BLaER1 treated with 17β-estradiol and CSF1 and Interleukin-3, amounts not matched to agents 10 nM and 100 nM (cell line): ENCODE measurements at regions not wholly inside any gene's neighbourhood (a gene's known extent, or its start where the extent isn't known, plus 50 kb on each side); places are given as distances from the start of the nearest gene placed in this dataset.

ENCODE experiments used
- H3K27ac ChIP-seq, 11 experiments: shearing (Covaris generic); formaldehyde crosslinking; 2 replicates each; pipeline ENCODE4 v1.8.1; 2022
- H3K27me3 ChIP-seq, 11 experiments: shearing (Covaris generic); formaldehyde crosslinking; 2 replicates each; pipeline ENCODE4 v1.8.1; 2022
- H3K36me3 ChIP-seq, 11 experiments: shearing (Covaris generic); formaldehyde crosslinking; 2 replicates each; pipeline ENCODE4 v1.8.1; 2022
- H3K4me1 ChIP-seq, 10 experiments: shearing (Covaris generic); formaldehyde crosslinking; 2 replicates each; pipeline ENCODE4 v1.8.1; 2022
- H3K4me2 ChIP-seq, 11 experiments: shearing (Covaris generic); formaldehyde crosslinking; 2 replicates each; pipeline ENCODE4 v1.8.1; 2022
- H3K4me3 ChIP-seq, 10 experiments: shearing (Covaris generic); formaldehyde crosslinking; 2 replicates each; pipeline ENCODE4 v1.8.1; 2022
- H3K9ac ChIP-seq, 11 experiments: shearing (Covaris generic); formaldehyde crosslinking; 2 replicates each; pipeline ENCODE4 v1.8.1; 2022
- H3K9me3 ChIP-seq, 11 experiments: shearing (Covaris generic); formaldehyde crosslinking; replicated peaks in 1 of 11; 2 replicates each; pipeline ENCODE4 v1.8.1; 2022
- H4K20me1 ChIP-seq, 11 experiments: shearing (Covaris generic); formaldehyde crosslinking; 2 replicates each; pipeline ENCODE4 v1.8.1; 2022
- Cebpa-rat ChIP-seq, 11 experiments: shearing (Covaris generic); IDR thresholded peaks; 2 replicates each; pipeline ENCODE4 v1.8.1; 2022

DNA sequence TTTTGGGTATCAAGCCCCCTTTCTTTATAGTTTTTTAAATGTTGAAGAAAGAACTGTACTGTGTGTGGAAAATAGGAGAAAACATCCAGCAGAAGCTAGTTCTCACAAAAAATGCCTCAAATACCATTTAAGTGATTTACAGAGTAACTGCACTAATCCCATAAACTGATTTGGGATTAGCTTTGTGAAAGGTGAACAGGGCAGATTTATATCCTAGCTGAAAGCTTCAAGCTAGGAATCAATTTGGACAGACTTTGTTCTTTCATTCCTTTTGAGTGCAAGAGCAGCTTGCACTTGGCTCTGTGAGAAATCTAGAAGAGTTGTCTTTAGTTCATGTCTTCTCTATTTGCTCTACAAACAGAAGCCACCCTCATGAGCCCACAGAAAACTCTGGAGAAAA is 183.9 kb upstream of the VRK2 start:
- Histone ChIP-seq H4K20me1 (no peaks in the 10 kb centered on the region), H3K4me2 (no peak overlapping the region)
- TF ChIP-seq Cebpa-rat (IDR thresholded peaks at IDR 0.05): no peak

DNA sequence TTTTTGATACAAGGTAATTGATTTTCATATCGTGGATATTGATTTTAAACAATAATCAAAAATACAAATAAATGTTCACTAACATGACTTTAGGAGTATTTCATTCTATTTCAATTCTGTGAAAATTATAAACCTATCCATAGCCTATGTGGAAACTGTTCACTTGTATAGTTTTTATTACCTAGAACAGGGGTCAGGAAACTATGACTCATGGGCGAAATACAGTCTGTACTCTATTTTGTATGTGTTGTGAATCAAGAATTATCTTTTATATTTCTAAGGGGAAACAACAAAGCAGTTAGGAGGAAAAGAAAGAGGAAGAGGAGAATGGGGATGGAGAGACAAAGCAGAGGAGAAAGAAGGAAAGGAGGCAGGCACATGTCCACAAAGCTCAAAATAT is 181.7 kb upstream of the VRK2 start:
- Histone ChIP-seq H3K27ac (no peak overlapping the region), H4K20me1 (no peaks in the 10 kb centered on the region), H3K27me3 (no peaks in the 10 kb centered on the region), H3K4me1 (no peaks in the 10 kb centered on the region), H3K9me3 (no peaks in the 10 kb centered on the region), H3K36me3 (no peaks in the 10 kb centered on the region), H3K9ac (no peak overlapping the region), H3K4me3 (no peak overlapping the region), H3K4me2 (no peak overlapping the region)
- TF ChIP-seq Cebpa-rat (IDR thresholded peaks at IDR 0.05): no peak

More for the DNA sequence above, 183.9 kb upstream of the VRK2 start:
- H3K4me1 ChIP-seq: no peaks in the 10 kb centered on the region
- H3K9me3 ChIP-seq: no peaks in the 10 kb centered on the region
- H3K27ac ChIP-seq: no peak overlapping the region
- H3K36me3 ChIP-seq: no peaks in the 10 kb centered on the region
- no peak overlapping the region for H3K9ac ChIP-seq
- H3K4me3 ChIP-seq: no peak overlapping the region
- H3K27me3 ChIP-seq: no peaks in the 10 kb centered on the region

DNA sequence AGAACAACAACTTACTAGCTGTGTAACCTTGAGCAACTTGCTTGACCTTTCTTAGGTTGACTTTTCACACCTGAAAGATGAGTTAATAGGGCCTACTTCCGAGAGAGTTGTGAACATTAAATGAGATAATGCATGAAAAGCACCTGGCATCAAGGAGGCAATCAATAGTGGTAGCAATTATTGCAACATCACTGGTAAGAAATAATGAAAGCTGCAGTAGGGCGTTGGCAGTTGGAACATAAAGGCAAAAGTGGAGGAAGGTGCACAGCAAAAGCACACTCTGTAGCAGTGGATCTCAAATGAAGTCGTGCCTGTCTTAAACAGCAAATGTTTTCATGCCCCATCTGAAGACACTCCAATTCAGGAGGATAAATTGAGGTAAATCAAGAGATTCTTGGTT is 178.9 kb upstream of the VRK2 start:
- Histone ChIP-seq H3K9ac (no peak overlapping the region), H3K27ac (no peak overlapping the region), H3K4me3 (no peak overlapping the region), H3K27me3 (no peaks in the 10 kb centered on the region), H3K9me3 (no peaks in the 10 kb centered on the region), H3K4me1 (no peaks in the 10 kb centered on the region), H4K20me1 (no peaks in the 10 kb centered on the region), H3K4me2 (no peak overlapping the region), H3K36me3 (no peaks in the 10 kb centered on the region)
- TF ChIP-seq Cebpa-rat (IDR thresholded peaks at IDR 0.05): peak in 3 of 11 experiments; percentile 46 to 65 (median 50); a peak in 3 of 22 replicates

DNA sequence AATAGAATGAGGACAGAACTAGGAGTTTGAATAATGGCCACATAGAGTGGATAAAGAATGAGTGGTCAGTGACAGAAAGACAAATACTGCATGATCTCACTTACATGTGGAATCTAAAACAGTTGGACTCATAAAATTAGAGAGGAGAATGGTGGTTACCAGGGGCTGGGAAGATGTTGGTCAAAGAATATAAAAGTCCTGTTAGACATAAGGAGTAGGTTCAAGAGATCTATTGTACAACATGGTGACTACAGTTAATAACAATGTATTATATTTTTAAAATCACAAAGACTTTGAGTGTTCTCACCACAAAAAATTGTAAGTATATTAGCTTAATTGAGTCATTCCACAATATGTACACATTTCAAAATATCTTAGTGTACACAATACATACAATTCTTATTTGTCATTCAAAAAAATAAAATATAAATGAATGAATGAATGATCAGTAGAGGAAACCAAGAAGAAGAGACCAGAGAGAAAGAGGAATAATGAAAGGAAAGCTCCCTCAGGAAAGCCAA is 177.9 kb upstream of the VRK2 start:
- TF ChIP-seq Cebpa-rat (IDR thresholded peaks at IDR 0.05): no peak

DNA sequence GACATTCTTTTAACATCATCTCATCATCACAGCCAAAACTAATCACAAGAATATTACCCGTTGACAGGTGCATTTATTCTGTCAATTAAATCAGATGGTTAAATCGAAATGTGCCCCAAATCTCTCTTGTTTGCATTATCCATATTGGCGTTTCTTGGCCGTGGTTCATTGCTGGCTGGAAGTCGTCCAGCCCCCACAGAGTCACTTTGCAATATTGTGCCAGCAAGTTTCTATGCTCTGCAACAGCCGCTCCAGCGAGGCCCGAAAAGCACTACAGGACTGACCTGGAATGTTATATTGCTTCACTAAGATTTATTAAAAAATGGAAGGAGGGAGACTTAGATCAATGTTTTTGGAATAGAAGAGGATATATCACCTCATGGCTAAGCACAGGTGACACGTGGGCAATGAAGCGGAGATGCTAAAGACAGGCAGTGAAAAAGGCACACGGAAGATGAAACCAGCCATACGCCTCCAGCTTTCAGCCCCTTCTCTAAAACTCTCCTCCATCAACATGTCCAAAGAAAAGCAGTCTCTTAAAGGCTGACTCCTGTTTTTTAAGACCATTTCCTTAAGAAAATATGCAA is 176.8 kb upstream of the VRK2 start:
- Histone ChIP-seq H3K36me3 (no peaks in the 10 kb centered on the region), H3K27ac (no peak overlapping the region), H3K9me3 (no peaks in the 10 kb centered on the region), H3K4me3 (no peak overlapping the region), H3K4me2 (no peak overlapping the region), H3K9ac (no peak overlapping the region), H3K27me3 (no peaks in the 10 kb centered on the region), H4K20me1 (no peaks in the 10 kb centered on the region), H3K4me1 (no peaks in the 10 kb centered on the region)
- TF ChIP-seq Cebpa-rat (IDR thresholded peaks at IDR 0.05): no peak

More for the DNA sequence above, 177.9 kb upstream of the VRK2 start:
- H4K20me1 ChIP-seq: no peaks in the 10 kb centered on the region
- no peak overlapping the region for H3K4me3 ChIP-seq
- H3K9me3 ChIP-seq: no peaks in the 10 kb centered on the region
- no peak overlapping the region for H3K27ac ChIP-seq
- H3K36me3 ChIP-seq: no peaks in the 10 kb centered on the region
- H3K4me1 ChIP-seq: no peaks in the 10 kb centered on the region
- H3K4me2 ChIP-seq: no peak overlapping the region
- no peaks in the 10 kb centered on the region for H3K27me3 ChIP-seq
- no peak overlapping the region for H3K9ac ChIP-seq

DNA sequence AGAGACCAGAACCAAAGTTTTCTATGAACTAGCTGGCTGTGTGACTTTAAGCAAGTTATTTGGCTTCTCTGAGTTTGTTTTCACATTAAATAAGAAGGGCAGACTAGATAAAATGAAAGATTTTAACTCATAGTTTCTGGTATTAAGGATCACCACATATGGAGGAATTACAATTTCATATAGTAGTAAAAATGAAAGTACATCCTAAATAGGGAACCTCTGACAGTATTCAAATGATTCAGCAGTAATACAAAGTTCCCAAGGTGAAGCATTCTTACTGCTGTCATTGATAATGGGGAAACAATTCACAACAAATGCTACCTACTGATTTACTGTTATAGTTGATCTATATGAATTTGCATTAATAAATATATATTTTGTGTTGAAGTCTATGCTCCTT is 170.3 kb upstream of the VRK2 start:
- Histone ChIP-seq H3K27ac (no peak overlapping the region), H3K36me3 (no peaks in the 10 kb centered on the region), H3K27me3 (no peaks in the 10 kb centered on the region), H3K9me3 (no peaks in the 10 kb centered on the region), H3K4me1 (peaks cover 0 to 18% (median 15%) of the 10 kb centered on the region in 10 experiments; a peak in 18 of 20 replicates), H3K9ac (no peak overlapping the region), H3K4me2 (peak overlapping the region in 2 of 11 experiments; percentile 30 to 49; a peak in 2 of 22 replicates), H4K20me1 (no peaks in the 10 kb centered on the region), H3K4me3 (no peak overlapping the region)
- TF ChIP-seq Cebpa-rat (IDR thresholded peaks at IDR 0.05): no peak

DNA sequence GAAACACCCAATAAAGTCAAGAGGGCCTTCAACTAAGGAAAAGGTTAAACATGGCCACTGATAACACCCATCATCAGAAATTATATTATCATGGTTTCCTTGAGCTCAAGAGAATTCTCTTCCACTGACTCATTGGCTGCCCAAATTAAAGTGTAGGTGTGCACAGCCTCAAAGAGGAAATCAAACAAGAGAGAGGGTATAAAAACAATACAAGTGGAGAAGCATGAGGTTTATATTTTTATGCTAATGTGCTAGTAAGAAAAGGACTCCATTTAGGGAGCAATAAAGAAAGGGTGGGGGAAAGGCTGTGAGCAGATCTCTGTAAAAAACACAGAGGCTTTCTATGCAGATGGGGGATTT is 168.8 kb upstream of the VRK2 start:
- Histone ChIP-seq H3K4me2 (no peak overlapping the region), H3K9me3 (no peaks in the 10 kb centered on the region), H3K4me1 (peaks cover 0 to 20% (median 15%) of the 10 kb centered on the region in 10 experiments; a peak in 18 of 20 replicates)

DNA sequence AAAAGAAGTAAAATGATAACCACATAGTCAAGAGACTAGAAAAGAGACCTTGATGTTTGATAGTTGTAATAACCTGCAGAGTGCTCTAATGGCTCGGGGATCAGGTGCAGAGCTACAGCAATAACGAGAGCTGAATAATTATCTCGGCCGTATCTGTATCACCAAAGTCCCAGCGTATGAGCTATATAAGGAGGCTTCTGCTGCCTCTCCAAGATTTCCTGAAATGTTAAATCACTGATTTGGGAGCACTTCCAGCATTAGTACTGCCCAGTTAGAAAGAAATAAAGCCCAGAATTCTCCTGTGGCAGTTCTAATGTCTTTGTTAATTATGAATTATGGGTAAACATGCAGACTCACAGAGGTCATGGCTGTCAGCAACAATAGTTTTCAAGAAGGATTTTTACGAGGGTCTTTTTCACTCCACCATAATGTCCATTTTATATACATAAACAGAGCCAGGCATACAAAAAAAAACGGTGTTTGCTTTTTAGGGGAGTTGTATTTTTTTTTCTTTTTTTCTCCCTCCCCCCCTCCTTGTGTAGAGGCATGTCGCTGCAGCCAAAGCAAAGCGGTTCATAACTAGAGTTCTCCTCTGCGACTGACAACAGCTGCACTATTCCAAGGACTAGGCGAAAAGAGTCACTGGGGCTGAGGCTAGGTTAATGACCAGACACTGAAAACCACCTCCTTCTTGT is 168.3 kb upstream of the VRK2 start:
- no peaks in the 10 kb centered on the region for H3K9me3 ChIP-seq
- no peak overlapping the region for H3K27ac ChIP-seq
- H3K4me3 ChIP-seq: no peak overlapping the region
- H3K4me1 ChIP-seq: peaks cover 0 to 20% (median 15%) of the 10 kb centered on the region in 10 experiments; a peak in 18 of 20 replicates
- TF ChIP-seq Cebpa-rat (IDR thresholded peaks at IDR 0.05): peak in 1 of 11 experiments; percentile 5; a peak in 1 of 22 replicates
- no peak overlapping the region for H3K4me2 ChIP-seq
- no peaks in the 10 kb centered on the region for H3K27me3 ChIP-seq
- no peak overlapping the region for H3K9ac ChIP-seq
- no peaks in the 10 kb centered on the region for H3K36me3 ChIP-seq
- no peaks in the 10 kb centered on the region for H4K20me1 ChIP-seq

More for the DNA sequence above, 168.8 kb upstream of the VRK2 start:
- no peaks in the 10 kb centered on the region for H4K20me1 ChIP-seq
- H3K27me3 ChIP-seq: no peaks in the 10 kb centered on the region
- H3K9ac ChIP-seq: no peak overlapping the region
- TF ChIP-seq Cebpa-rat (IDR thresholded peaks at IDR 0.05): no peak
- no peak overlapping the region for H3K27ac ChIP-seq
- no peak overlapping the region for H3K4me3 ChIP-seq
- no peaks in the 10 kb centered on the region for H3K36me3 ChIP-seq

DNA sequence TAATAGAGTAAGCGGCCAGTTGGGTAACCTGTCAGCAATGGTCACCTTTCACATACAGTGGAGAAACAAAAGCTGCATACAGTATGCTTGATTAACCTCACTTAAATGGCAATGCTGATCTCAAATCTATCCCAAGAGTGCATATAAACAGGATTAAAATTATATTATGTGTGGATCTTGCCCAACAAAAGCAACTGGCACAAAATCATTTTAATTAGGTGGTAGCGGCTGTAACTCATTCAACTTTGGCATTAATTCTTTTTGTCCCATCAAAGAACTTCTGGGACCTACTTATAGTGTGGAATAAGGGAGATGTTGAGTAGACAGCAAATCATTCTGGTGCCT is 167.8 kb upstream of the VRK2 start:
- Histone ChIP-seq H3K27me3 (no peaks in the 10 kb centered on the region), H3K36me3 (no peaks in the 10 kb centered on the region), H4K20me1 (no peaks in the 10 kb centered on the region), H3K9me3 (no peaks in the 10 kb centered on the region), H3K27ac (no peak overlapping the region), H3K4me1 (peaks cover 0 to 20% (median 15%) of the 10 kb centered on the region in 10 experiments; a peak in 18 of 20 replicates), H3K4me3 (no peak overlapping the region), H3K9ac (no peak overlapping the region), H3K4me2 (no peak overlapping the region)
- TF ChIP-seq Cebpa-rat (IDR thresholded peaks at IDR 0.05): no peak

DNA sequence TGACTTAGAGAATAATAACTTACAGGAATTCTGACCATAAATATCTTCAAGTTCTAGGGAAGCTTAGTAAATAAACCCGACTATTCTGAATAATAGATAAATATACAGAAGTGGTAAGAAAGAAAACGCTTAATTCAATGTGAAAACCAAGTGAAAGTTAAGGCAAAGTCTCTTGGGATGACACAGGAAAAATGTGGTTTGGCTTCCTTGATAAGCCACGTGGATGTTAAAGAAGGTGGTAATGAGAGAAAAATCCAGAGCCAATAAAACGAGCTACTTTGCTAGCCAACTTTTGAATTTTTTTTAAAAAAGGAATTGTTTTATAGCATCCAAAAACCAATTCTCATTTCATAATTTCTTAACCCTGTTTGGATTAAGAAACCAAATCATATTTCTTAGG is 166.2 kb upstream of the VRK2 start:
- Histone ChIP-seq H3K36me3 (no peaks in the 10 kb centered on the region), H4K20me1 (no peaks in the 10 kb centered on the region), H3K4me3 (no peak overlapping the region), H3K27me3 (no peaks in the 10 kb centered on the region), H3K9me3 (no peaks in the 10 kb centered on the region), H3K9ac (no peak overlapping the region), H3K27ac (no peak overlapping the region), H3K4me1 (peaks cover 0 to 20% (median 15%) of the 10 kb centered on the region in 10 experiments; a peak in 18 of 20 replicates), H3K4me2 (peak overlapping the region in 6 of 11 experiments; percentile 40 to 63 (median 47); a peak in 11 of 22 replicates)
- TF ChIP-seq Cebpa-rat (IDR thresholded peaks at IDR 0.05): no peak
